Vagina (tissue), 2 donors: ENCODE measurements at regions not wholly inside any gene's neighbourhood (a gene's known extent, or its start where the extent isn't known, plus 50 kb on each side); places are given as distances from the start of the nearest gene placed in this dataset.

Source experiments
- CTCF ChIP-seq, 3 experiments: fragments of 450-650 bp in 2 of 3; fragments of 200-600 bp in 1 of 3; sonication (generic) in 1 of 3; IDR thresholded peaks; one replicate each; pipeline ENCODE4 v1.5.1; 2017 to 2019; ENCODE audit warnings: antibody characterized with exemption in 3 of 3, mild to moderate bottlenecking in 2 of 3, moderate library complexity in 2 of 3
- POLR2A ChIP-seq, 2 donors: fragments of 450-650 bp; IDR thresholded peaks; one replicate each; pipeline ENCODE4 v1.6.1; 2017; ENCODE audit warnings: antibody characterized with exemption in 2 of 2, mild to moderate bottlenecking in 2 of 2, moderate library complexity in 2 of 2
- POLR2AphosphoS5 ChIP-seq, 2 donors: sonication (generic); formaldehyde crosslinking; IDR thresholded peaks; one replicate each; pipeline ENCODE4 v1.9.0; 2017; ENCODE audit warnings: antibody characterized with exemption in 2 of 2, mild to moderate bottlenecking in 2 of 2, low read depth in 1 of 2; ENCODE audit not compliant: insufficient read depth in 1 of 2

- TF ChIP-seq POLR2A (IDR thresholded peaks at IDR 0.05) (no peak), CTCF (IDR thresholded peaks at IDR 0.05) (no peak), POLR2AphosphoS5 (IDR thresholded peaks at IDR 0.05; ENCODE audit: insufficient read depth in 1 of 2, low read depth in 1 of 2) (no peak)
Measured at GRCh38 chr7:94067506-94067905, 63.4 kb upstream of the BET1 start.
